ENCODE measurements at regions not wholly inside any gene's neighbourhood (a gene's known extent, or its start where the extent isn't known, plus 50 kb on each side); places are given as distances from the start of the nearest gene placed in this dataset.

DNA sequence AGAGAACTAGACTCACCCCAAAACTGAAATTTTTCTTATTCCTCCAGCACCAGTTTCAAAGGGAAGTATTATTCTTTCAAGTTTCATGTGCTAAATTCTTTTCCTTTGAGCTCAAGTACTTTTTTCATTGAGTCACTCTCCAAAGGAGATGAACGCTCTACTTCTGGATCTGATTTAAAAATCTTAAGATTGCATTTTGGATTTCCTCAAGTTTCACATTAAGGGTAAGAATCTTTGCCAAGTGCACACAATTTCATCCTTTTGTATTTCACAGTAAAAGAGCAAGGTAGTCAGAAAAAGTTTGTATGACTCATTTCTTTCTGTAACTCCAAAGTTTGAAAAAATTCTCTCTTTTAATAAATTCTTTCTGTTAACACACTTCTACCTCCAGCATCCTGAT lies 435.5 kb downstream of the RAB38 start:
- ATAC-seq (no peak), DNase-seq (no peak)
- no peak overlapping the region for H3K4me3 Mint-ChIP-seq
- H3K27ac ChIP-seq (ENCODE audit: low read length) = no peak overlapping the region
- H3K4me3 ChIP-seq (ENCODE audit: low read length) = no peak overlapping the region
- H3K27me3 Mint-ChIP-seq (ENCODE audit: low read depth in 2 of 2) = no peaks in the 10 kb centered on the region
- TF ChIP-seq, protein P1, sequence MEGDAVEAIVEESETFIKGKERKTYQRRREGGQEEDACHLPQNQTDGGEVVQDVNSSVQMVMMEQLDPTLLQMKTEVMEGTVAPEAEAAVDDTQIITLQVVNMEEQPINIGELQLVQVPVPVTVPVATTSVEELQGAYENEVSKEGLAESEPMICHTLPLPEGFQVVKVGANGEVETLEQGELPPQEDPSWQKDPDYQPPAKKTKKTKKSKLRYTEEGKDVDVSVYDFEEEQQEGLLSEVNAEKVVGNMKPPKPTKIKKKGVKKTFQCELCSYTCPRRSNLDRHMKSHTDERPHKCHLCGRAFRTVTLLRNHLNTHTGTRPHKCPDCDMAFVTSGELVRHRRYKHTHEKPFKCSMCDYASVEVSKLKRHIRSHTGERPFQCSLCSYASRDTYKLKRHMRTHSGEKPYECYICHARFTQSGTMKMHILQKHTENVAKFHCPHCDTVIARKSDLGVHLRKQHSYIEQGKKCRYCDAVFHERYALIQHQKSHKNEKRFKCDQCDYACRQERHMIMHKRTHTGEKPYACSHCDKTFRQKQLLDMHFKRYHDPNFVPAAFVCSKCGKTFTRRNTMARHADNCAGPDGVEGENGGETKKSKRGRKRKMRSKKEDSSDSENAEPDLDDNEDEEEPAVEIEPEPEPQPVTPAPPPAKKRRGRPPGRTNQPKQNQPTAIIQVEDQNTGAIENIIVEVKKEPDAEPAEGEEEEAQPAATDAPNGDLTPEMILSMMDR (IDR thresholded peaks at IDR 0.05) = no peak
- no peaks in the 10 kb centered on the region for H3K9me3 ChIP-seq (ENCODE audit: control insufficient read depth, insufficient read depth, low read length)
- 100% methylated on average over 1 of the region's 1 CpG for WGBS (ENCODE audit: insufficient coverage)
- H3K4me1 Mint-ChIP-seq = no peaks in the 10 kb centered on the region
- H3K27me3 ChIP-seq (ENCODE audit: control insufficient read depth, insufficient read depth, low read length) = no peaks in the 10 kb centered on the region
- no peak overlapping the region for H3K27ac Mint-ChIP-seq
- no peaks in the 10 kb centered on the region for H3K4me1 ChIP-seq (ENCODE audit: control insufficient read depth, insufficient read depth, low read length)
- peaks cover 0 to 4% of the 10 kb centered on the region in 2 donors for H3K9me3 Mint-ChIP-seq
- H3K36me3 ChIP-seq (ENCODE audit: control insufficient read depth, insufficient read depth, low read length) = no peaks in the 10 kb centered on the region
- intact Hi-C loops (cut with micrococcal nuclease) = no loop called here
- no peaks in the 10 kb centered on the region for H3K36me3 Mint-ChIP-seq

DNA sequence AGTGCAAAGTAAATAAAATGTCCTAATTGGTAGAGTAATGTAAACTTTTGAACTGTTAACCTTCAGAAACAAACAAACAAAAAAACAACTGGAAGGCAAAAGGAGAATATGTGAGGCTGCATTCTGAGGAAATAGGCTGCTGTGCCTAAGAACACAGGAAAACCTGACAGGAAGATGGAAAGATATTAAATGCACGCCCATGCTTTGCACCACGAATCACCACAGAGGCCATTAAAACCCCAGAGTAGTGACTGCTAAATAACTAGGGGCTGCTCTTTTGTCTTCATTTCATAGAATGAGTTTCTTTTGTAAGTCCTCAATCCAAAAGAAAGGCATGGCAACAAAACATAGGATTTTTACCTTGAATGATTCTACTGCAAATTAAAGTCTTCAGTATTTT lies 436.0 kb downstream of the RAB38 start:
- Histone ChIP-seq H3K27me3 (ENCODE audit: control insufficient read depth, insufficient read depth, low read length) (no peaks in the 10 kb centered on the region), H3K4me3 (ENCODE audit: low read length) (no peak overlapping the region), H3K27ac (ENCODE audit: low read length) (no peak overlapping the region), H3K36me3 (ENCODE audit: control insufficient read depth, insufficient read depth, low read length) (no peaks in the 10 kb centered on the region), H3K9me3 (ENCODE audit: control insufficient read depth, insufficient read depth, low read length) (no peaks in the 10 kb centered on the region), H3K4me1 (ENCODE audit: control insufficient read depth, insufficient read depth, low read length) (no peaks in the 10 kb centered on the region)
- TF ChIP-seq, protein P1 (IDR thresholded peaks at IDR 0.05) = no peak
- DNase-seq (no peak), ATAC-seq (no peak)
- 0% methylated on average over 2 of the region's 2 CpGs for WGBS (ENCODE audit: insufficient coverage)
- Mint-ChIP-seq H3K27ac (no peak overlapping the region), H3K4me1 (no peaks in the 10 kb centered on the region), H3K27me3 (ENCODE audit: low read depth in 2 of 2) (no peaks in the 10 kb centered on the region), H3K36me3 (no peaks in the 10 kb centered on the region), H3K4me3 (no peak overlapping the region), H3K9me3 (peaks cover 0 to 4% of the 10 kb centered on the region in 2 donors)
- intact Hi-C loops (cut with micrococcal nuclease) = no loop called here

DNA sequence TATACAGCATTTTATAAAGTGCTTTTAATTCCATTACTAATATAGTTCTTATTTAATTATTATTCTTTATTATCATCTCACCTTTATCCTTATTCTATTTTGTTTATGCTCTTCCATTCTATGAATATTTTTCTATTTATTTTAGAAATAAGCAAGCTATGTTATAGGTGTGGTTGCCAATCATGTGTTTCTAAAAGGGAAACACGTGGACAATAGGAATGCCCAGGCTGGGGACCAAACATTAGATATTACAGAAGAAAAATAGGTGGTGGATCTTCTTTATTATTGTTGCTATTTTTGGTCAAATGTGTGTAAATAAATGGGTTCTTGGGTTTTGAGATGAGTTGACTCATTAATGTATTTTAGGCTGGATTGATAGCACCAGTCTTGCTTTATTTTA lies 438.3 kb downstream of the RAB38 start:
- H3K27me3 Mint-ChIP-seq (ENCODE audit: low read depth in 2 of 2) = no peaks in the 10 kb centered on the region
- H3K4me3 Mint-ChIP-seq = no peak overlapping the region
- TF ChIP-seq, protein P1 (IDR thresholded peaks at IDR 0.05) = no peak
- Histone ChIP-seq H3K4me1 (ENCODE audit: control insufficient read depth, insufficient read depth, low read length) (no peaks in the 10 kb centered on the region), H3K36me3 (ENCODE audit: control insufficient read depth, insufficient read depth, low read length) (no peaks in the 10 kb centered on the region), H3K9me3 (ENCODE audit: control insufficient read depth, insufficient read depth, low read length) (no peaks in the 10 kb centered on the region), H3K27ac (ENCODE audit: low read length) (no peak overlapping the region), H3K27me3 (ENCODE audit: control insufficient read depth, insufficient read depth, low read length) (no peaks in the 10 kb centered on the region), H3K4me3 (ENCODE audit: low read length) (no peak overlapping the region)
- H3K4me1 Mint-ChIP-seq = no peaks in the 10 kb centered on the region
- intact Hi-C loops (cut with micrococcal nuclease) = no loop called here
- 63% methylated on average over 1 of the region's 1 CpG for WGBS (ENCODE audit: insufficient coverage)
- no peak for DNase-seq
- H3K27ac Mint-ChIP-seq = no peak overlapping the region
- no peak for ATAC-seq
- no peaks in the 10 kb centered on the region for H3K36me3 Mint-ChIP-seq
- peaks cover 0 to 4% of the 10 kb centered on the region in 2 donors for H3K9me3 Mint-ChIP-seq

DNA sequence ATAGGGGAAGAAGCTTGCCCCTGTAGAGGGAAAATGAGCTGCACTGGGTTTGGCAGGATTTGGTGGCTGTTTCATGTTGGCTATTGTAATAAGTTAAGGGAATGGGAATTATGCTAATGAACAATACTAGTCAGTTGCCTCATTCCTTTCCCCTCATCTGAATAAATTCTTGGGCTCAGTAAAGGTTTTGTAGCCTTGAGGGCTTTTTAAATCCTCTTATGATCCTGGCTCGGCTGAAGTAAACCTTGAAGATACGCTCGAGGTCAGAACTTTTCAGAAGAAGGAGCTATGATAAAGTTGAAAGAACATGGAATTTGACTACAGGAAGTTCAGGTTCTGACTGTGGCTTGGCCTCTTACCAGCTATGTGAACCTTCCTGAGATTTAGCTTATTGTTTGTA lies 448.7 kb downstream of the RAB38 start:
- Histone ChIP-seq H3K36me3 (ENCODE audit: control insufficient read depth, insufficient read depth, low read length) (no peaks in the 10 kb centered on the region), H3K4me1 (ENCODE audit: control insufficient read depth, insufficient read depth, low read length) (no peaks in the 10 kb centered on the region), H3K4me3 (ENCODE audit: low read length) (no peak overlapping the region), H3K27ac (ENCODE audit: low read length) (no peak overlapping the region), H3K9me3 (ENCODE audit: control insufficient read depth, insufficient read depth, low read length) (no peaks in the 10 kb centered on the region), H3K27me3 (ENCODE audit: control insufficient read depth, insufficient read depth, low read length) (no peaks in the 10 kb centered on the region)
- TF ChIP-seq, protein P1 (IDR thresholded peaks at IDR 0.05) = no peak
- intact Hi-C loops (cut with micrococcal nuclease) = no loop called here
- H3K4me3 Mint-ChIP-seq = no peak overlapping the region
- DNase-seq (no peak), ATAC-seq (no peak)
- H3K9me3 Mint-ChIP-seq = peaks cover 7 to 14% of the 10 kb centered on the region in 2 donors
- WGBS (ENCODE audit: insufficient coverage) = 55% methylated on average over 3 of the region's 3 CpGs
- no peaks in the 10 kb centered on the region for H3K27me3 Mint-ChIP-seq (ENCODE audit: low read depth in 2 of 2)
- no peaks in the 10 kb centered on the region for H3K4me1 Mint-ChIP-seq
- H3K36me3 Mint-ChIP-seq = no peaks in the 10 kb centered on the region
- H3K27ac Mint-ChIP-seq = no peak overlapping the region

Measured in natural killer cell (primary cell).